HG03342 (cell line): ENCODE measurements at regions not wholly inside any gene's neighbourhood (a gene's known extent, or its start where the extent isn't known, plus 50 kb on each side); places are given as distances from the start of the nearest gene placed in this dataset.

Source experiments
- ATAC-seq: cut with Tn5 transposase; IDR thresholded peaks from one replicate; pipeline ENCODE4 v1.9.1; 2021; ENCODE audit warnings: mild to moderate bottlenecking, moderate library complexity; ENCODE audit not compliant: unreplicated experiment

GRCh38 chr16:82248677-82249076 lies 78.7 kb upstream of the MPHOSPH6 start:
- ATAC-seq, result no peak

- no peak for ATAC-seq
These were observed 78.1 kb upstream of the MPHOSPH6 start for GRCh38 chr16:82248012-82248656.

- ATAC-seq, result no peak
These were observed 72.2 kb upstream of the MPHOSPH6 start for GRCh38 chr16:82242201-82242600.

GRCh38 chr16:82241469-82242052 lies 71.5 kb upstream of the MPHOSPH6 start:
- ATAC-seq, result no peak

- ATAC-seq, result no peak
These were observed 70.1 kb upstream of the MPHOSPH6 start for GRCh38 chr16:82240111-82240510.

- ATAC-seq, result no peak
These were observed 66.9 kb upstream of the MPHOSPH6 start for GRCh38 chr16:82236875-82237274.

- no peak for ATAC-seq
These were observed 66.4 kb upstream of the MPHOSPH6 start for GRCh38 chr16:82236415-82236814.

- ATAC-seq, result no peak
These were observed 62.8 kb upstream of the MPHOSPH6 start for GRCh38 chr16:82232806-82233205.

- ATAC-seq, result no peak
These were observed 61.2 kb upstream of the MPHOSPH6 start for GRCh38 chr16:82231008-82231787.

GRCh38 chr16:82229800-82230619 lies 60.0 kb upstream of the MPHOSPH6 start:
- no peak for ATAC-seq

- no peak for ATAC-seq
These were observed 56.3 kb upstream of the MPHOSPH6 start for GRCh38 chr16:82226327-82226726.

GRCh38 chr16:82224821-82225220 lies 54.8 kb upstream of the MPHOSPH6 start:
- no peak for ATAC-seq

- ATAC-seq, result no peak
These were observed 50.5 kb upstream of the MPHOSPH6 start for GRCh38 chr16:82220541-82220940.
